ENCODE measurements at regions not wholly inside any gene's neighbourhood (a gene's known extent, or its start where the extent isn't known, plus 50 kb on each side); places are given as distances from the start of the nearest gene placed in this dataset.
"Not testable (repeated sequence)": the region's sequence is repeated elsewhere in the genome, so short reads cannot be mapped to it uniquely, and the experiment has no call there.

DNA sequence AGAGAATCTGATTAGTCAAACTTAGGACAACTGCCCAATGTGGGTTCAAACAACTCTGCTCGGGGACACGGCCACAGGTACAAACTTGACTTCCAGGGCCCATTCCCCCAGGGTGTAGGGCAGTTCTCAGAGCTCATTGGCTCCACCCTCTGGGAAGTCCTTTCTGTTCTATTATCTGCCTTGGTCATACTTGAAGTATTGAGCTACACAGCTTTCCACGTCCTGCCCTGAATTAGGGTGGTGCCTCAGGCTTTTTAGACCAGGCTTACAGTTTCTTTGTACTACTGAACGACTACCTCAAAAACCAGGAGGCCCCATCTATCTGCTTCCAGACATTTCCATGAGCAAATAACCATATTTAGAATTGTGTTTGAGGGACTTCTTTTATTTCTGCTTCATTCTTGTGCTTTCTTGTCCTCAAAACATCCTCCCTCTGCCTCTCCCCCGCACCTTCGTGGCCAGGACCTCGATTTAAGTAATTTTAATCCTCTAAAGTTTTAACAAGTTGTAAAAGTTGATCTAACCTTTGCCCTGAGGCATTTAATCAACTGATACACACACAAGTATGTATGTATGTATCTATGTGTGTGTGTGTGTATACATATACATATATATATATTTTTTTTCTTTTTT, 281.7 kb upstream of the AMIGO2 start:
- TF ChIP-seq, protein P1, sequence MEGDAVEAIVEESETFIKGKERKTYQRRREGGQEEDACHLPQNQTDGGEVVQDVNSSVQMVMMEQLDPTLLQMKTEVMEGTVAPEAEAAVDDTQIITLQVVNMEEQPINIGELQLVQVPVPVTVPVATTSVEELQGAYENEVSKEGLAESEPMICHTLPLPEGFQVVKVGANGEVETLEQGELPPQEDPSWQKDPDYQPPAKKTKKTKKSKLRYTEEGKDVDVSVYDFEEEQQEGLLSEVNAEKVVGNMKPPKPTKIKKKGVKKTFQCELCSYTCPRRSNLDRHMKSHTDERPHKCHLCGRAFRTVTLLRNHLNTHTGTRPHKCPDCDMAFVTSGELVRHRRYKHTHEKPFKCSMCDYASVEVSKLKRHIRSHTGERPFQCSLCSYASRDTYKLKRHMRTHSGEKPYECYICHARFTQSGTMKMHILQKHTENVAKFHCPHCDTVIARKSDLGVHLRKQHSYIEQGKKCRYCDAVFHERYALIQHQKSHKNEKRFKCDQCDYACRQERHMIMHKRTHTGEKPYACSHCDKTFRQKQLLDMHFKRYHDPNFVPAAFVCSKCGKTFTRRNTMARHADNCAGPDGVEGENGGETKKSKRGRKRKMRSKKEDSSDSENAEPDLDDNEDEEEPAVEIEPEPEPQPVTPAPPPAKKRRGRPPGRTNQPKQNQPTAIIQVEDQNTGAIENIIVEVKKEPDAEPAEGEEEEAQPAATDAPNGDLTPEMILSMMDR (IDR thresholded peaks at IDR 0.05; ENCODE audit: low read length, missing control alignments), result no peak
- no peak for DNase-seq (ENCODE audit: low read depth)
- no peak overlapping the region for H3K4me3 ChIP-seq (replicated peaks; ENCODE audit: low read depth, low read length)

GRCh38 chr12:47360771-47361388, 281.1 kb upstream of the AMIGO2 start:
- H3K4me3 ChIP-seq (replicated peaks; ENCODE audit: low read depth, low read length), result no peak overlapping the region

GRCh38 chr12:47360093-47360480, 280.3 kb upstream of the AMIGO2 start:
- H3K4me3 ChIP-seq (replicated peaks; ENCODE audit: low read depth, low read length), result no peak overlapping the region
- TF ChIP-seq, protein P1 (IDR thresholded peaks at IDR 0.05; ENCODE audit: low read length, missing control alignments), result no peak
- DNase-seq (ENCODE audit: low read depth), result no peak

More at GRCh38 chr12:47360771-47361388, 281.1 kb upstream of the AMIGO2 start:
- TF ChIP-seq, protein P1 (IDR thresholded peaks at IDR 0.05; ENCODE audit: low read length, missing control alignments), result no peak
- DNase-seq (ENCODE audit: low read depth), result peak; percentile 31

GRCh38 chr12:47359310-47360092, 279.7 kb upstream of the AMIGO2 start:
- H3K4me3 ChIP-seq (replicated peaks; ENCODE audit: low read depth, low read length), result no peak overlapping the region
- no peak for DNase-seq (ENCODE audit: low read depth)
- TF ChIP-seq, protein P1 (IDR thresholded peaks at IDR 0.05; ENCODE audit: low read length, missing control alignments), result no peak

GRCh38 chr12:47357006-47357405, 277.2 kb upstream of the AMIGO2 start:
- H3K4me3 ChIP-seq (replicated peaks; ENCODE audit: low read depth, low read length); DNase-seq (ENCODE audit: low read depth): not testable (repeated sequence)

- H3K4me3 ChIP-seq (replicated peaks; ENCODE audit: low read depth, low read length), result no peak overlapping the region
- TF ChIP-seq, protein P1 (IDR thresholded peaks at IDR 0.05; ENCODE audit: low read length, missing control alignments), result no peak
- DNase-seq (ENCODE audit: low read depth), result peak; percentile 29
Measured at GRCh38 chr12:47356129-47356700, 276.5 kb upstream of the AMIGO2 start.

DNA sequence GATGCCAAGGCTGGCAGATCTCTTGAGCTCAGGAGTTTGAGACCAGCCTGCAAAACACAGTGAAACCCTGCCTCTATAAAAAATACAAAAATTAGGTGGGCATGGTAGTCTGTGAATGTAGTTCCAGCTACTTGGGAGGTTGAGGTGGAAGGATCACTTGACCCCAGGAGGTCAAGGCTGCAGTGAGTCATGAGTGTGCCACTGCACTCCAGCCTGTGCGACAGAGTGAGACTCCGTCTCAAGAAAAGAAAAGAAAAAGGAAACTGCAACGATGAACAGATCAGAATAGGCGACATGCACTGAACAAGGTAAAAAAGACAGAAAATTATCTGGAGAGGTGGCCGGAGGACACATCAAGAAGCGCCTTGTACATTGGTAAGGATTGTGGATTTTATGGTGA, 273.7 kb upstream of the AMIGO2 start:
- DNase-seq (ENCODE audit: low read depth), result no peak
- no peak overlapping the region for H3K4me3 ChIP-seq (replicated peaks; ENCODE audit: low read depth, low read length)
- TF ChIP-seq, protein P1 (IDR thresholded peaks at IDR 0.05; ENCODE audit: low read length, missing control alignments), result no peak
